ENCODE measurements at regions not wholly inside any gene's neighbourhood (a gene's known extent, or its start where the extent isn't known, plus 50 kb on each side); places are given as distances from the start of the nearest gene placed in this dataset.

- WGBS (ENCODE audit: low lambda C conversion rate), result 65% methylated on average over 14 of the region's 14 CpGs
These were observed 52.5 kb downstream of the KCNF1 start for GRCh38 chr2:10964052-10964790.

GRCh38 chr2:10965241-10965843 lies 53.6 kb downstream of the KCNF1 start:
- Histone ChIP-seq H3K9ac (no peak overlapping the region), H3K9me3 (no peaks in the 10 kb centered on the region), H3F3A (replicated peaks; ENCODE audit: insufficient read depth) (no peaks in the 10 kb centered on the region), H2AFZ (ENCODE audit: low read depth) (no peak overlapping the region), H3K27me3 (ENCODE audit: insufficient read depth) (peaks cover 40% of the 10 kb centered on the region; the same call in 1 of the 2 replicates), H4K20me1 (ENCODE audit: insufficient read depth) (no peaks in the 10 kb centered on the region), H3K27ac (ENCODE audit: low read depth in 2 of 2, low read length in 1 of 2) (no peak overlapping the region), H3K79me2 (ENCODE audit: insufficient read depth) (no peaks in the 10 kb centered on the region), H3K9me2 (no peaks in the 10 kb centered on the region), H3K4me2 (no peak overlapping the region), H3K36me3 (replicated peaks in 1 of 2; ENCODE audit: control insufficient read depth in 1 of 2, insufficient read depth in 2 of 2, low read length in 1 of 2) (no peaks in the 10 kb centered on the region), H3K4me1 (ENCODE audit: control insufficient read depth in 1 of 2, insufficient read depth in 2 of 2, low read depth in 1 of 2, low read length in 1 of 2) (peaks cover 0 to 6% of the 10 kb centered on the region in 2 experiments; a peak in 1 of 4 replicates), H3K4me3 (ENCODE audit: low read depth in 2 of 2, low read length in 1 of 2) (no peak overlapping the region)
- WGBS (ENCODE audit: low lambda C conversion rate), result 73% methylated on average over 19 of the region's 19 CpGs
- DNase-seq, result no peak
- ChIA-PET POLR2A (no interaction called here), CTCF (no interaction called here)
- TF ChIP-seq USF1 (IDR thresholded peaks at IDR 0.05; ENCODE audit: borderline replicate concordance, low read depth), result no peak

More at GRCh38 chr2:10964052-10964790, 52.5 kb downstream of the KCNF1 start:
- H2AFZ ChIP-seq (ENCODE audit: low read depth), result no peak overlapping the region
- no peaks in the 10 kb centered on the region for H3K9me3 ChIP-seq
- H3K27ac ChIP-seq (ENCODE audit: low read depth in 2 of 2, low read length in 1 of 2), result no peak overlapping the region
- H3K27me3 ChIP-seq (ENCODE audit: insufficient read depth), result peaks cover 30% of the 10 kb centered on the region; the same call in 1 of the 2 replicates
- no peaks in the 10 kb centered on the region for H3K79me2 ChIP-seq (ENCODE audit: insufficient read depth)
- ChIA-PET CTCF (interaction anchor here (1.1 kb wide), 1 partner anchor 12 kb away, joined by 3 read pairs; no protein-coding TSS in a partner anchor), POLR2A (no interaction called here)
- H3K36me3 ChIP-seq (replicated peaks in 1 of 2; ENCODE audit: control insufficient read depth in 1 of 2, insufficient read depth in 2 of 2, low read length in 1 of 2), result no peaks in the 10 kb centered on the region
- no peaks in the 10 kb centered on the region for H4K20me1 ChIP-seq (ENCODE audit: insufficient read depth)
- DNase-seq, result no peak
- H3K4me2 ChIP-seq, result no peak overlapping the region
- peaks cover 0 to 2% of the 10 kb centered on the region in 2 experiments; a peak in 1 of 4 replicates for H3K4me1 ChIP-seq (ENCODE audit: control insufficient read depth in 1 of 2, insufficient read depth in 2 of 2, low read depth in 1 of 2, low read length in 1 of 2)
- no peak overlapping the region for H3K9ac ChIP-seq
- H3F3A ChIP-seq (replicated peaks; ENCODE audit: insufficient read depth), result no peaks in the 10 kb centered on the region
- TF ChIP-seq SIN3A (IDR thresholded peaks at IDR 0.05; ENCODE audit: borderline replicate concordance, low read depth, low read length) (no peak), USF1 (IDR thresholded peaks at IDR 0.05; ENCODE audit: borderline replicate concordance, low read depth) (no peak), MEF2A (IDR thresholded peaks at IDR 0.05; ENCODE audit: borderline replicate concordance, low read depth) (no peak), IRF3 (IDR thresholded peaks at IDR 0.05; ENCODE audit: low read depth, low read length) (no peak), FOXM1 (IDR thresholded peaks at IDR 0.05; ENCODE audit: low read depth) (no peak), MXI1 (IDR thresholded peaks at IDR 0.05; ENCODE audit: low read depth, low read length) (no peak), GATA2 (CRISPR knock-in tag; IDR thresholded peaks at IDR 0.05) (no peak)
- H3K4me3 ChIP-seq (ENCODE audit: low read depth in 2 of 2, low read length in 1 of 2), result no peak overlapping the region
- no peaks in the 10 kb centered on the region for H3K9me2 ChIP-seq

All from SK-N-SH (cell line).